K562 (cell line): ENCODE measurements at regions not wholly inside any gene's neighbourhood (a gene's known extent, or its start where the extent isn't known, plus 50 kb on each side); places are given as distances from the start of the nearest gene placed in this dataset.

ENCODE experiments used
- CAMTA2 ChIP-seq: fragments of 250-450 bp; sonication (Bioruptor Pico); conservative IDR thresholded peaks from 2 replicates; pipeline ENCODE4 v1.5.1; 2022
- EP300 ChIP-seq: IDR thresholded peaks from 2 replicates; pipeline ENCODE4 v1.6.1; 2012; ENCODE audit warnings: low read length, improper control_type of control experiment
- KDM2B ChIP-seq: fragments of 250-450 bp; sonication (Bioruptor Pico); IDR thresholded peaks from 2 replicates; pipeline ENCODE4 v1.8.0; 2021; ENCODE audit warnings: mild to moderate bottlenecking, moderate library complexity
- KLF16 ChIP-seq: IDR thresholded peaks from 2 replicates; pipeline ENCODE4 v1.6.1; 2016; ENCODE audit warnings: antibody characterized with exemption
- POLR2A ChIP-seq: fragments of 450-650 bp; conservative IDR thresholded peaks from 2 replicates; pipeline ENCODE4 v1.6.1; 2016
- RFX5 ChIP-seq: IDR thresholded peaks from 2 replicates; pipeline ENCODE4 v1.6.1; 2011; ENCODE audit warnings: low read depth, mild to moderate bottlenecking, improper control_type of control experiment, low read length
- SMAD4 ChIP-seq: fragments of 250-450 bp; sonication (Bioruptor Pico); conservative IDR thresholded peaks from 2 replicates; pipeline ENCODE4 v1.8.0; 2021; ENCODE audit warnings: inconsistent platforms, mild to moderate bottlenecking, moderate library complexity
- SRSF1 ChIP-seq: fragments of 200-400 bp; formaldehyde crosslinking; IDR thresholded peaks from 2 replicates; pipeline ENCODE4 v1.6.1; 2017; ENCODE audit warnings: mild to moderate bottlenecking, low read depth, low read length, moderate library complexity
- TAF1 ChIP-seq: IDR thresholded peaks from 2 replicates; pipeline ENCODE4 v1.6.1; 2011; ENCODE audit warnings: mild to moderate bottlenecking, low read length, moderate library complexity; ENCODE audit not compliant: insufficient read depth, control insufficient read depth, severe bottlenecking; ENCODE audit errors: extremely low read depth
- TF ChIP-seq, protein P1 (sequence below), 3 experiments: IDR thresholded peaks in 2 of 3; conservative IDR thresholded peaks in 1 of 3; 2 replicates each; pipeline ENCODE4 v1.5.1; 2011 to 2012; ENCODE audit warnings: low read length in 3 of 3, mild to moderate bottlenecking in 3 of 3, control low read depth in 2 of 3, improper control_type of control experiment in 1 of 3, inconsistent platforms in 1 of 3, low read depth in 1 of 3, mixed read lengths in 1 of 3, moderate library complexity in 1 of 3; ENCODE audit not compliant: insufficient read depth in 2 of 3
- TF ChIP-seq, protein P2 (sequence below): fragments of 450-650 bp; formaldehyde crosslinking; IDR thresholded peaks from 2 replicates; pipeline ENCODE4 v1.4.0; 2020; ENCODE audit warnings: mild to moderate bottlenecking, mixed read lengths
- TF ChIP-seq, protein P3 (sequence below): sonication (generic); formaldehyde crosslinking; IDR thresholded peaks from 2 replicates; pipeline ENCODE4 v1.8.1; 2023; ENCODE audit warnings: mild to moderate bottlenecking, missing genetic modification reagents

DNA sequence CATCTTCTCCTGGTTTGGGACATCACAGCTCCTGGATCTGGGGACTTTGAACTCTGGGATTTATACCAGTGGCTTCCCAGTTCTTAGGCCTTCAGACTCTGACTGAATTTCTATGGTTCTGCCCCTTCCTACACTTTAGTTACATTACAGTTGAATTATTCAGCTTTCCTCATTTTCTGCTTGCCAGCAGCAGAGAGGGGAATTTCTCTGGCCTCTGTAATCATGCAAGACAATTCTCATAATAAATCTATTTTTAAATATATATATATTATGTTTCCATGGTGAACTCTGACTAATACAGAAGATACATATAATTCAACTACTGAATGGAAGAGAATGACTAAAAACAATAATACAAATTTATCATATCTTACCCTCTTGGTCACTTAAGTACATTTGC lies 1478.6 kb upstream of the ACVR2A start:
- TF ChIP-seq SMAD4 (CRISPR knock-in tag) (no peak), EP300 (no peak), SRSF1 (no peak), CAMTA2 (CRISPR knock-in tag) (no peak), TAF1 (no peak), KDM2B (CRISPR knock-in tag) (no peak), POLR2A (no peak), RFX5 (no peak), KLF16 (no peak)
- TF ChIP-seq, protein P1, sequence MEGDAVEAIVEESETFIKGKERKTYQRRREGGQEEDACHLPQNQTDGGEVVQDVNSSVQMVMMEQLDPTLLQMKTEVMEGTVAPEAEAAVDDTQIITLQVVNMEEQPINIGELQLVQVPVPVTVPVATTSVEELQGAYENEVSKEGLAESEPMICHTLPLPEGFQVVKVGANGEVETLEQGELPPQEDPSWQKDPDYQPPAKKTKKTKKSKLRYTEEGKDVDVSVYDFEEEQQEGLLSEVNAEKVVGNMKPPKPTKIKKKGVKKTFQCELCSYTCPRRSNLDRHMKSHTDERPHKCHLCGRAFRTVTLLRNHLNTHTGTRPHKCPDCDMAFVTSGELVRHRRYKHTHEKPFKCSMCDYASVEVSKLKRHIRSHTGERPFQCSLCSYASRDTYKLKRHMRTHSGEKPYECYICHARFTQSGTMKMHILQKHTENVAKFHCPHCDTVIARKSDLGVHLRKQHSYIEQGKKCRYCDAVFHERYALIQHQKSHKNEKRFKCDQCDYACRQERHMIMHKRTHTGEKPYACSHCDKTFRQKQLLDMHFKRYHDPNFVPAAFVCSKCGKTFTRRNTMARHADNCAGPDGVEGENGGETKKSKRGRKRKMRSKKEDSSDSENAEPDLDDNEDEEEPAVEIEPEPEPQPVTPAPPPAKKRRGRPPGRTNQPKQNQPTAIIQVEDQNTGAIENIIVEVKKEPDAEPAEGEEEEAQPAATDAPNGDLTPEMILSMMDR (IDR thresholded peaks at IDR 0.05 in 2 of 3, conservative IDR thresholded peaks at IDR 0.05 in 1 of 3; ENCODE audit: insufficient read depth in 2 of 3, low read depth in 1 of 3, low read length in 3 of 3), result no peak
- TF ChIP-seq, protein P2, sequence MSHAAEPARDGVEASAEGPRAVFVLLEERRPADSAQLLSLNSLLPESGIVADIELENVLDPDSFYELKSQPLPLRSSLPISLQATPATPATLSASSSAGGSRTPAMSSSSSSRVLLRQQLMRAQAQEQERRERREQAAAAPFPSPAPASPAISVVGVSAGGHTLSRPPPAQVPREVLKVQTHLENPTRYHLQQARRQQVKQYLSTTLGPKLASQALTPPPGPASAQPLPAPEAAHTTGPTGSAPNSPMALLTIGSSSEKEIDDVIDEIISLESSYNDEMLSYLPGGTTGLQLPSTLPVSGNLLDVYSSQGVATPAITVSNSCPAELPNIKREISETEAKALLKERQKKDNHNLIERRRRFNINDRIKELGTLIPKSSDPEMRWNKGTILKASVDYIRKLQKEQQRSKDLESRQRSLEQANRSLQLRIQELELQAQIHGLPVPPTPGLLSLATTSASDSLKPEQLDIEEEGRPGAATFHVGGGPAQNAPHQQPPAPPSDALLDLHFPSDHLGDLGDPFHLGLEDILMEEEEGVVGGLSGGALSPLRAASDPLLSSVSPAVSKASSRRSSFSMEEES, result no peak
- TF ChIP-seq, protein P3, sequence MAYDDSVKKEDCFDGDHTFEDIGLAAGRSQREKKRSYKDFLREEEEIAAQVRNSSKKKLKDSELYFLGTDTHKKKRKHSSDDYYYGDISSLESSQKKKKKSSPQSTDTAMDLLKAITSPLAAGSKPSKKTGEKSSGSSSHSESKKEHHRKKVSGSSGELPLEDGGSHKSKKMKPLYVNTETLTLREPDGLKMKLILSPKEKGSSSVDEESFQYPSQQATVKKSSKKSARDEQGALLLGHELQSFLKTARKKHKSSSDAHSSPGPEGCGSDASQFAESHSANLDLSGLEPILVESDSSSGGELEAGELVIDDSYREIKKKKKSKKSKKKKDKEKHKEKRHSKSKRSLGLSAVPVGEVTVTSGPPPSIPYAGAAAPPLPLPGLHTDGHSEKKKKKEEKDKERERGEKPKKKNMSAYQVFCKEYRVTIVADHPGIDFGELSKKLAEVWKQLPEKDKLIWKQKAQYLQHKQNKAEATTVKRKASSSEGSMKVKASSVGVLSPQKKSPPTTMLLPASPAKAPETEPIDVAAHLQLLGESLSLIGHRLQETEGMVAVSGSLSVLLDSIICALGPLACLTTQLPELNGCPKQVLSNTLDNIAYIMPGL (CRISPR knock-in tag), result no peak
